NB4 (cell line): ENCODE measurements at regions not wholly inside any gene's neighbourhood (a gene's known extent, or its start where the extent isn't known, plus 50 kb on each side); places are given as distances from the start of the nearest gene placed in this dataset.

Source experiments
- MYC ChIP-seq: IDR thresholded peaks from 2 replicates; pipeline ENCODE4 v1.6.1; 2011; ENCODE audit warnings: low read depth, low read length
- POLR2A ChIP-seq: IDR thresholded peaks from 2 replicates; pipeline ENCODE4 v1.6.1; 2011; ENCODE audit warnings: mild to moderate bottlenecking; ENCODE audit not compliant: insufficient read length; ENCODE audit errors: extremely low read depth
- TF ChIP-seq, protein P1 (sequence below): IDR thresholded peaks from one replicate; pipeline ENCODE4 v1.5.1; 2012; ENCODE audit warnings: low read depth, low read length
- TF ChIP-seq, protein P2 (sequence below): IDR thresholded peaks from 2 replicates; pipeline ENCODE4 v1.6.1; 2011; ENCODE audit warnings: low read depth, low read length

DNA sequence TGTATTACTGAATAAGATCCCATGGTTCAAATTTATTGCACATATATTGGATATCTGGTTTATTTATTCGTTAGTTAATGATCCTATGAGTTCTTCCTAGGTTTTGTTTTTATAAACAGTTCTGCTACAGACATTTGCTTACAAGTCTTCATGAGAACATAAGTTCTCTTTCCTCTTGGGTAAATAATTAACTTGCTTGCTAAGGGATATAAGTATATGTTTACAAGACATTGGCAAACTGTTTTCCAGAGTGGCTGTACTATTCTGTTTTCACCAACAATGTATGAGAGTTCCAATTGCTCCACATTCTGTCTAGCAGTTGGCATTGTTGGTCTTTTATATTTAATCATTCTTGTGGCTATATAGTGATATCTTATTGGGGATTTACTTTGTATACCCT is 341.8 kb upstream of the GBE1 start:
- TF ChIP-seq, protein P1, sequence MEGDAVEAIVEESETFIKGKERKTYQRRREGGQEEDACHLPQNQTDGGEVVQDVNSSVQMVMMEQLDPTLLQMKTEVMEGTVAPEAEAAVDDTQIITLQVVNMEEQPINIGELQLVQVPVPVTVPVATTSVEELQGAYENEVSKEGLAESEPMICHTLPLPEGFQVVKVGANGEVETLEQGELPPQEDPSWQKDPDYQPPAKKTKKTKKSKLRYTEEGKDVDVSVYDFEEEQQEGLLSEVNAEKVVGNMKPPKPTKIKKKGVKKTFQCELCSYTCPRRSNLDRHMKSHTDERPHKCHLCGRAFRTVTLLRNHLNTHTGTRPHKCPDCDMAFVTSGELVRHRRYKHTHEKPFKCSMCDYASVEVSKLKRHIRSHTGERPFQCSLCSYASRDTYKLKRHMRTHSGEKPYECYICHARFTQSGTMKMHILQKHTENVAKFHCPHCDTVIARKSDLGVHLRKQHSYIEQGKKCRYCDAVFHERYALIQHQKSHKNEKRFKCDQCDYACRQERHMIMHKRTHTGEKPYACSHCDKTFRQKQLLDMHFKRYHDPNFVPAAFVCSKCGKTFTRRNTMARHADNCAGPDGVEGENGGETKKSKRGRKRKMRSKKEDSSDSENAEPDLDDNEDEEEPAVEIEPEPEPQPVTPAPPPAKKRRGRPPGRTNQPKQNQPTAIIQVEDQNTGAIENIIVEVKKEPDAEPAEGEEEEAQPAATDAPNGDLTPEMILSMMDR, result no peak
- TF ChIP-seq, protein P2, sequence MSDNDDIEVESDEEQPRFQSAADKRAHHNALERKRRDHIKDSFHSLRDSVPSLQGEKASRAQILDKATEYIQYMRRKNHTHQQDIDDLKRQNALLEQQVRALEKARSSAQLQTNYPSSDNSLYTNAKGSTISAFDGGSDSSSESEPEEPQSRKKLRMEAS, result no peak
- TF ChIP-seq POLR2A (no peak), MYC (no peak)
